ENCODE measurements at regions not wholly inside any gene's neighbourhood (a gene's known extent, or its start where the extent isn't known, plus 50 kb on each side); places are given as distances from the start of the nearest gene placed in this dataset.

DNA sequence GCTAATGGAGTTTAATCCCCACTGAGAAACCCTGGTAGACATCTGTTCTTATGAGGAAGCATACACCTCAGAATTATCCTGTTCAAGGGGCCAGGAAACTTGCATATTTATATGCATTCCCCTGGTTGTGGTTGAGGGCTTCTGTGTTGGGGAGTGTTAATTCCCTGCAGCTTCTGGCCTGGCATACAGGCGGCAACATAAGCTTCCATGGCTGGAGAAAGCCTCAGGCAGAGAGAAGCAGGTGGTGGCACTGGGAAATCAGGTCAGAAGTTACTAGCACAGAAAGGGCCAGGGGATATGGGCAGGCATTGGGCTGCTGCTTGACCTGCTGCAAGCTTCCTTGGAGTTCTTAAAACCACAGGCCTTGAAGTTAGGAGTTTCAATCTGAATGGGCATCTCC is 166.1 kb upstream of the SEMA6A start:
- TF ChIP-seq, protein P1, sequence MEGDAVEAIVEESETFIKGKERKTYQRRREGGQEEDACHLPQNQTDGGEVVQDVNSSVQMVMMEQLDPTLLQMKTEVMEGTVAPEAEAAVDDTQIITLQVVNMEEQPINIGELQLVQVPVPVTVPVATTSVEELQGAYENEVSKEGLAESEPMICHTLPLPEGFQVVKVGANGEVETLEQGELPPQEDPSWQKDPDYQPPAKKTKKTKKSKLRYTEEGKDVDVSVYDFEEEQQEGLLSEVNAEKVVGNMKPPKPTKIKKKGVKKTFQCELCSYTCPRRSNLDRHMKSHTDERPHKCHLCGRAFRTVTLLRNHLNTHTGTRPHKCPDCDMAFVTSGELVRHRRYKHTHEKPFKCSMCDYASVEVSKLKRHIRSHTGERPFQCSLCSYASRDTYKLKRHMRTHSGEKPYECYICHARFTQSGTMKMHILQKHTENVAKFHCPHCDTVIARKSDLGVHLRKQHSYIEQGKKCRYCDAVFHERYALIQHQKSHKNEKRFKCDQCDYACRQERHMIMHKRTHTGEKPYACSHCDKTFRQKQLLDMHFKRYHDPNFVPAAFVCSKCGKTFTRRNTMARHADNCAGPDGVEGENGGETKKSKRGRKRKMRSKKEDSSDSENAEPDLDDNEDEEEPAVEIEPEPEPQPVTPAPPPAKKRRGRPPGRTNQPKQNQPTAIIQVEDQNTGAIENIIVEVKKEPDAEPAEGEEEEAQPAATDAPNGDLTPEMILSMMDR (conservative IDR thresholded peaks at IDR 0.05; ENCODE audit: low read length) = no peak
- no peak for TF ChIP-seq EZH2phosphoT487 (IDR thresholded peaks at IDR 0.05; ENCODE audit: borderline replicate concordance, low read depth, low read length)
